Tibial nerve (tissue), 4 donors: ENCODE measurements at regions not wholly inside any gene's neighbourhood (a gene's known extent, or its start where the extent isn't known, plus 50 kb on each side); places are given as distances from the start of the nearest gene placed in this dataset.

Experiments
- DNase-seq, 2 donors: peaks; one replicate each; pipeline ENCODE4 v3.0.0-alpha.2; 2019; ENCODE audit warnings: low spot score in 2 of 2
- H3K27ac ChIP-seq, 4 donors: fragments of 200-600 bp; sonication (generic) in 3 of 4; one replicate each; pipeline ENCODE4 v1.5.1; 2017 to 2019; ENCODE audit warnings: mild to moderate bottlenecking in 1 of 4
- H3K27me3 ChIP-seq, 2 donors: fragments of 200-600 bp; sonication (generic) in 1 of 2; one replicate each; pipeline versions ENCODE4 v1.5.1 to v1.6.0; 2017 to 2019
- H3K36me3 ChIP-seq, 3 donors: fragments of 200-600 bp; sonication (generic); one replicate each; pipeline ENCODE4 v1.5.1; 2018 to 2019
- H3K4me1 ChIP-seq, 4 donors: fragments of 200-600 bp; sonication (generic) in 3 of 4; one replicate each; pipeline ENCODE4 v1.5.1; 2017 to 2019
- H3K4me3 ChIP-seq, 4 donors: fragments of 200-600 bp; sonication (generic) in 3 of 4; one replicate each; pipeline ENCODE4 v1.5.1; 2017 to 2019; ENCODE audit warnings: mild to moderate bottlenecking in 1 of 4, moderate library complexity in 1 of 4
- H3K9me3 ChIP-seq, 4 donors: fragments of 200-600 bp; sonication (generic) in 3 of 4; one replicate each; pipeline ENCODE4 v1.5.1; 2017 to 2019
- EP300 ChIP-seq, 2 donors: sonication (generic); formaldehyde crosslinking; IDR thresholded peaks; one replicate each; pipeline ENCODE4 v1.6.1; 2017; ENCODE audit warnings: antibody characterized with exemption in 2 of 2, mild to moderate bottlenecking in 1 of 2
- POLR2A ChIP-seq, 2 donors: fragments of 450-650 bp; IDR thresholded peaks; one replicate each; pipeline ENCODE4 v1.6.1; 2017; ENCODE audit warnings: antibody characterized with exemption in 2 of 2, mild to moderate bottlenecking in 2 of 2, moderate library complexity in 2 of 2
- WGBS, 2 donors: methylation state at CpG; one replicate each; pipeline ENCODE4 v1.1.5; 2018; 5-methylcytosine and 5-hydroxymethylcytosine counted together
- TF ChIP-seq, protein P1 (sequence below), 5 experiments: fragments of 200-600 bp in 3 of 5; fragments of 450-650 bp in 2 of 5; sonication (generic) in 3 of 5; IDR thresholded peaks; one replicate each; pipeline ENCODE4 v1.5.1; 2016 to 2019; ENCODE audit warnings: antibody characterized with exemption in 5 of 5, mild to moderate bottlenecking in 3 of 5, moderate library complexity in 2 of 5

DNA sequence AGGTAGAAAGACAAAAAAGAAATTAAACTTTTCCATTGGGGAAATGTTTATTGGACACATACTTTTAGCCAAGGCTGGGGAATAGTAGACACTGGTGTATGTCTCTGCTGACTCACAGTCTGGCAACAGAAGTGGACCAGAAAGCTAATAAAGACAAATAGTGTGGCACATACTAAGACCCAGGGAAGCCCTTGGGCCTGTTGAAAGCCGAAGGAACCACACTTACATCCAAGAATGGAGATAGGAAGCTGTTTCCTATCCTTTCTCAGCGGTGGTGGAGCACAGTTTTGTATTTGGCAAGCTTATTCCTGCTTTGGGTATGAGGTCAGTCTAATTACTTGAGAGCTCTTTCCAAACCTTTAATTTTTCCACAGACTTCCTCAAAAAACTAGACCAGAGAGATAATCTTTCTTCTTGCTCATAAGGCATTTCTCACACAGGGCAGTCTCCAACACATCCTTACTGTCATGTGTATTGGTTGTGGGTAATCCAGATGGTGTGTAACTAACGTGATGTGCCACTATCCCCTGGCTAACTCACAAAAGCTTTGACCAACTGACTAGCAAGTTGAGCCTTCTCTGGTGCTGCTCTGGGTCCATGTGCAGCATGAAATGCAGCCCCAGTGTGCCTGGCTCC lies 279.1 kb upstream of the IGF1R start:
- no peak overlapping the region for H3K27ac ChIP-seq
- peaks cover 0 to 5% (median 0%) of the 10 kb centered on the region in 4 donors for H3K4me1 ChIP-seq
- peak in 1 of 2 donors; percentile 11 for DNase-seq
- 69 to 73% methylated on average over 3 of the region's 3 CpGs for WGBS, 2 donors
- no peaks in the 10 kb centered on the region for H3K27me3 ChIP-seq
- no peaks in the 10 kb centered on the region for H3K36me3 ChIP-seq
- TF ChIP-seq EP300 (IDR thresholded peaks at IDR 0.05) (no peak), POLR2A (IDR thresholded peaks at IDR 0.05) (no peak)
- TF ChIP-seq, protein P1, sequence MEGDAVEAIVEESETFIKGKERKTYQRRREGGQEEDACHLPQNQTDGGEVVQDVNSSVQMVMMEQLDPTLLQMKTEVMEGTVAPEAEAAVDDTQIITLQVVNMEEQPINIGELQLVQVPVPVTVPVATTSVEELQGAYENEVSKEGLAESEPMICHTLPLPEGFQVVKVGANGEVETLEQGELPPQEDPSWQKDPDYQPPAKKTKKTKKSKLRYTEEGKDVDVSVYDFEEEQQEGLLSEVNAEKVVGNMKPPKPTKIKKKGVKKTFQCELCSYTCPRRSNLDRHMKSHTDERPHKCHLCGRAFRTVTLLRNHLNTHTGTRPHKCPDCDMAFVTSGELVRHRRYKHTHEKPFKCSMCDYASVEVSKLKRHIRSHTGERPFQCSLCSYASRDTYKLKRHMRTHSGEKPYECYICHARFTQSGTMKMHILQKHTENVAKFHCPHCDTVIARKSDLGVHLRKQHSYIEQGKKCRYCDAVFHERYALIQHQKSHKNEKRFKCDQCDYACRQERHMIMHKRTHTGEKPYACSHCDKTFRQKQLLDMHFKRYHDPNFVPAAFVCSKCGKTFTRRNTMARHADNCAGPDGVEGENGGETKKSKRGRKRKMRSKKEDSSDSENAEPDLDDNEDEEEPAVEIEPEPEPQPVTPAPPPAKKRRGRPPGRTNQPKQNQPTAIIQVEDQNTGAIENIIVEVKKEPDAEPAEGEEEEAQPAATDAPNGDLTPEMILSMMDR (IDR thresholded peaks at IDR 0.05) = no peak
- H3K9me3 ChIP-seq = no peaks in the 10 kb centered on the region
- H3K4me3 ChIP-seq = no peak overlapping the region

DNA sequence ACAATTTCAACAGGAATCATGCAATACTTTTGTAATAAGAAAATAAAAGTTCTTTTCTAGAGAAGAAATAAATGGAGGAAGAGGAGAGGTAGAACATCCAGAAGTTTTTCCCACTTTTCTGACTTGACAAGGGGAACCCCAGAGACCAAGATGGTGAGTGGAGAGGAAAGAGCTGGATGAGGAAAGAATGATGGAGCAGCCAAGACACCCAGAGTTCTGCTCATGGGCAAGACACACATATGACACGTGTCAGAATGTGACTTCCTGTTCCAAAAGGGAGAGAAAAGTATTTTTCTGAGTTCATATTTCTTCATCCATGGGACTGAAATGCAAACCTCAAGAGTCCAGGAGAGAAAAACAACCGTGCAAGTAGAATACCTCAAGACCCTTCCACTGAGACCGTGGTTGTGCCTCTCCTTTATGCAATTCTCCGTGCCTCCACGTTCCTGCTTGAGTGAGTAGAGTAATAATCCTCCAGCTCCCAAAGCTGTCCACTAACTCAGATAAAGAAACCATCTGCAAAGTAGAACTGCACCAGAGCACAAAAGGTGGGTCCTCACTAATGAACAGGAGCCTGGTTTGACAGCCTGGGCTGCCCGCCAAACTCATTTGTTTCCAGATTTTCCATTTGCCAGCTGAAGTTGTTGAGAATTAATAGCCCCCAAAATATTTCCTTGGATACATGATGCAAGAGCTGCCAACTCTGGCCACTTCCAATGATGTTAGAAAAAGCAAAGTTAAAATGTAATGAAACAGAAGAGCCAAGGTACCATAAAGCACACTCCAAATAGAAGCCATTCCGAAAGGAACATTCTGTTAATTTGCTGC lies 272.6 kb upstream of the IGF1R start:
- WGBS, 2 donors = 70 to 82% methylated on average over 7 of the region's 7 CpGs
- H3K27ac ChIP-seq = no peak overlapping the region
- no peaks in the 10 kb centered on the region for H3K36me3 ChIP-seq
- H3K4me1 ChIP-seq = no peaks in the 10 kb centered on the region
- H3K4me3 ChIP-seq = no peak overlapping the region
- TF ChIP-seq POLR2A (IDR thresholded peaks at IDR 0.05) = no peak
- no peak for TF ChIP-seq EP300 (IDR thresholded peaks at IDR 0.05)
- TF ChIP-seq, protein P1 (IDR thresholded peaks at IDR 0.05) = no peak
- H3K9me3 ChIP-seq = peaks cover 0 to 15% (median 2%) of the 10 kb centered on the region in 4 donors
- no peaks in the 10 kb centered on the region for H3K27me3 ChIP-seq
- no peak for DNase-seq

DNA sequence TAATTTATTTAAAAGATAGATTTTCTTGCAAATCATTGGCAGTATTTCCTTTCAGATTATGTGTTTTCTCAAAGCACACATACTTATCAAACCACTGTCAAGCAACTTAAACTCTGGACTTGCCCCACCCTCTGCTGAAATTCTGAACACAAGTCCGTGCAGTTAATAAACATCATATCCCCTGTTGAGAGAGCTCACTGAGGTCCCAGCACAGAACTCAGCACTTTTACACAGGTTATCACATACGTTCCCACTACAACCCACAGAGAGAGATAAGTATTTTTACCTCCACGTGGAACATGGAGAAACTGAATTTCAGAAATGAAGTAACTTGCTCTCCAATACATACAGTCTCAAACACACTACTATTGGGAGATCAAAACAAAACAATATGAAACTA lies 267.6 kb upstream of the IGF1R start:
- TF ChIP-seq EP300 (IDR thresholded peaks at IDR 0.05) (no peak), POLR2A (IDR thresholded peaks at IDR 0.05) (no peak)
- TF ChIP-seq, protein P1 (IDR thresholded peaks at IDR 0.05) = no peak
- Histone ChIP-seq H3K27ac (no peak overlapping the region), H3K9me3 (peaks cover 0 to 15% (median 2%) of the 10 kb centered on the region in 4 donors), H3K36me3 (no peaks in the 10 kb centered on the region), H3K4me1 (no peaks in the 10 kb centered on the region), H3K27me3 (no peaks in the 10 kb centered on the region), H3K4me3 (no peak overlapping the region)
- DNase-seq = no peak
- 80 to 88% methylated on average over 3 of the region's 3 CpGs for WGBS, 2 donors

DNA sequence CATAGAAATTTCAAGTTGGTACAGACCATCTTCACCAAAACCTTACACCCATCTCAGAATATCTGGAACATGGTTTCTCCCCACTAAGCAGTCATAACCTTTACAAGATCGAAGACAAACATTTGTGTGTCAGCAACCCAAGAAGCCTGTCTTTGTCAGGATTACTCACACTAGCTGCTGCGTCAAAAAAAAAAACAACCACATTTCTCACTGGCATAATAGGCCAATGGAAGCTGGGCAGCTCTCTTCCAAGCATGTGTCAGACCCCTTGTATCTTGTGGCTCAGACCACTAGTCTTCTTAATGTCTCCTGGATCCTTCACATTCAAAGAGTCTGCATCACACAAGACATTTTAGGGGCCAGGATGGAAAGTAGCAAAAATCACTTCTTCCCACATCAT lies 266.9 kb upstream of the IGF1R start:
- no peaks in the 10 kb centered on the region for H3K27me3 ChIP-seq
- H3K4me3 ChIP-seq = no peak overlapping the region
- WGBS, 2 donors = 62 to 83% methylated on average over 2 of the region's 2 CpGs
- peaks cover 0 to 15% (median 2%) of the 10 kb centered on the region in 4 donors for H3K9me3 ChIP-seq
- H3K27ac ChIP-seq = no peak overlapping the region
- TF ChIP-seq POLR2A (IDR thresholded peaks at IDR 0.05) = no peak
- TF ChIP-seq, protein P1 (IDR thresholded peaks at IDR 0.05) = no peak
- TF ChIP-seq EP300 (IDR thresholded peaks at IDR 0.05) = no peak
- H3K4me1 ChIP-seq = peaks cover 0 to under 1% (median 0%) of the 10 kb centered on the region in 4 donors
- H3K36me3 ChIP-seq = no peaks in the 10 kb centered on the region
- no peak for DNase-seq

DNA sequence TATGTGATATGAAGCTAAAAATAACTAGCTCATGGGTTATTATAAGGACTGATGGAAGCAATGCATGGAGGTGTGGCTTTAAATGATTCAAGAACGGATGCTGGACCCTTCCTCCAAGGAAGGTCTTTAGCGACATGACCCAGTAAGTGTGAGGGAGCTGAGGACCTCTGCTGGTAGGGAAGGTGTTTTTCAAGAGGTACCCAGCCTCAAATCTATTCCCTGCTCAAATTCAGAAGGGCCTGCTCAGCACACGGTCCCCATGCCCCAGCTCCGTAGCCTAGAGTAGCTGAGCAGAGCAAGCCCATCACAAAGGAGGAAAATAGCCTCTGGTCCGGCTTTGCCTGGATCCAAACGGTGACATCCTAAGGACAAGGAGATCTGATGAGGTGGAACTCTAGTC lies 266.2 kb upstream of the IGF1R start:
- H3K27ac ChIP-seq = no peak overlapping the region
- no peak for TF ChIP-seq POLR2A (IDR thresholded peaks at IDR 0.05)
- TF ChIP-seq, protein P1 (IDR thresholded peaks at IDR 0.05) = no peak
- TF ChIP-seq EP300 (IDR thresholded peaks at IDR 0.05) = no peak
- peaks cover 0 to 4% (median 0%) of the 10 kb centered on the region in 4 donors for H3K4me1 ChIP-seq
- no peak for DNase-seq
- no peaks in the 10 kb centered on the region for H3K27me3 ChIP-seq
- 61 to 67% methylated on average over 6 of the region's 6 CpGs for WGBS, 2 donors
- no peak overlapping the region for H3K4me3 ChIP-seq
- H3K36me3 ChIP-seq = no peaks in the 10 kb centered on the region
- H3K9me3 ChIP-seq = peaks cover 0 to 15% (median 2%) of the 10 kb centered on the region in 4 donors
